GM12891 (cell line): ENCODE measurements at regions not wholly inside any gene's neighbourhood (a gene's known extent, or its start where the extent isn't known, plus 50 kb on each side); places are given as distances from the start of the nearest gene placed in this dataset.

Source experiments
- PAX5 ChIP-seq: IDR thresholded peaks from 2 replicates; pipeline ENCODE4 v1.6.1; 2011; ENCODE audit warnings: low read length, moderate library complexity, mild to moderate bottlenecking; ENCODE audit not compliant: insufficient read depth, severe bottlenecking
- POLR2A ChIP-seq: IDR thresholded peaks from 2 replicates; pipeline ENCODE4 v1.6.1; 2011; ENCODE audit warnings: low read depth, low read length, control low read depth
- POLR2AphosphoS5 ChIP-seq: IDR thresholded peaks from 2 replicates; pipeline ENCODE4 v1.6.1; 2011; ENCODE audit warnings: low read depth, low read length, control low read depth
- POU2F2 ChIP-seq: IDR thresholded peaks from 2 replicates; pipeline ENCODE4 v1.6.1; 2011; ENCODE audit warnings: low read depth, mild to moderate bottlenecking, control low read depth, low read length, moderate library complexity
- SPI1 ChIP-seq: IDR thresholded peaks from 2 replicates; pipeline ENCODE4 v1.6.1; 2011; ENCODE audit warnings: low read depth, low read length, control low read depth
- TAF1 ChIP-seq: IDR thresholded peaks from 2 replicates; pipeline ENCODE4 v1.6.1; 2011; ENCODE audit warnings: low read depth, low read length, control low read depth

DNA sequence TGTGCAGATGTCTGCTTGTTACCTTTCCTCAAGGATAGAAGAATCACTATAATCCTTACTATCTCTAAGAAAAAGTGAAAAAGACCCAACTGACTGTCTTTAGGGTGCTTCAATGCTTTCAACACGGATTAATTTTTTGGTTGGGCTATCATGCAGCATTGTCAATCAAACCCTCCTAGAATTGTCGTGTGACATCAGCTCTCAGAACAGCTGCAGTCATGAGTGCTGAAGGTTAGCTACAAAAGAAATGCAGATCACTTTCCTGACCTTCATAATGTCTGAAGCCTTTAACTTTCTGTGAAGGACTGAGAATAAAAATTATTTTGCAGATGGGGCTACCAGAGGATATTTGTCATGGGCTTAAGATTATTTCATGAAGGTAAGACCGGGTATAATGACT, 107.9 kb upstream of the EFNA5 start:
- no peak for TF ChIP-seq POLR2AphosphoS5
- no peak for TF ChIP-seq POLR2A
- no peak for TF ChIP-seq TAF1
- TF ChIP-seq SPI1: no peak
- TF ChIP-seq PAX5: no peak
- TF ChIP-seq POU2F2: no peak
